ENCODE measurements at regions not wholly inside any gene's neighbourhood (a gene's known extent, or its start where the extent isn't known, plus 50 kb on each side); places are given as distances from the start of the nearest gene placed in this dataset.

GRCh38 chr13:60318186-60318585 lies 78.8 kb upstream of the TDRD3 start:
- H3K4me3 ChIP-seq (ENCODE audit: low read depth, low read length) = no peak overlapping the region
- no peak for DNase-seq (ENCODE audit: low read depth)
- TF ChIP-seq, protein P1, sequence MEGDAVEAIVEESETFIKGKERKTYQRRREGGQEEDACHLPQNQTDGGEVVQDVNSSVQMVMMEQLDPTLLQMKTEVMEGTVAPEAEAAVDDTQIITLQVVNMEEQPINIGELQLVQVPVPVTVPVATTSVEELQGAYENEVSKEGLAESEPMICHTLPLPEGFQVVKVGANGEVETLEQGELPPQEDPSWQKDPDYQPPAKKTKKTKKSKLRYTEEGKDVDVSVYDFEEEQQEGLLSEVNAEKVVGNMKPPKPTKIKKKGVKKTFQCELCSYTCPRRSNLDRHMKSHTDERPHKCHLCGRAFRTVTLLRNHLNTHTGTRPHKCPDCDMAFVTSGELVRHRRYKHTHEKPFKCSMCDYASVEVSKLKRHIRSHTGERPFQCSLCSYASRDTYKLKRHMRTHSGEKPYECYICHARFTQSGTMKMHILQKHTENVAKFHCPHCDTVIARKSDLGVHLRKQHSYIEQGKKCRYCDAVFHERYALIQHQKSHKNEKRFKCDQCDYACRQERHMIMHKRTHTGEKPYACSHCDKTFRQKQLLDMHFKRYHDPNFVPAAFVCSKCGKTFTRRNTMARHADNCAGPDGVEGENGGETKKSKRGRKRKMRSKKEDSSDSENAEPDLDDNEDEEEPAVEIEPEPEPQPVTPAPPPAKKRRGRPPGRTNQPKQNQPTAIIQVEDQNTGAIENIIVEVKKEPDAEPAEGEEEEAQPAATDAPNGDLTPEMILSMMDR (conservative IDR thresholded peaks at IDR 0.05; ENCODE audit: low read depth, low read length) = no peak

DNA sequence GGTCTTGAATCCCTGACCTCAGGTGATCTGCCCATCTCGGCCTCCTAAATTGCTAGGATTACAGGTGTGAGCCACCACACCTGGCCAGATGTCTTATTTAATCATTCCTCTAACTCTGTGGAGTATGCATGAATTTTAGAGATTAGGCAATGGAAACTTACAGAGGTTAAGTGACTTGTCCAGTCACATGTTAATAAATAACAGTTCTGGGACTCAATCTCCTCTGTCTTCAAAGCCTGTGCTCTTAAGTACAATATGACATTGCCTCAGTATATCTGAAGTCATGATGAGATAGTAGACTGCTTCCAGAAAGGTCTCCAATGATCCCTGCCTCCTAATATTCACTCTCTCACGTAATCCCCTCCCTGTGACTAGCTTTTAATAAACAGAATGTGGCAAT lies 72.9 kb upstream of the TDRD3 start:
- H3K4me3 ChIP-seq (ENCODE audit: low read depth, low read length) = no peak overlapping the region
- TF ChIP-seq, protein P1 (conservative IDR thresholded peaks at IDR 0.05; ENCODE audit: low read depth, low read length) = no peak
- peak; percentile 30 for DNase-seq (ENCODE audit: low read depth)

DNA sequence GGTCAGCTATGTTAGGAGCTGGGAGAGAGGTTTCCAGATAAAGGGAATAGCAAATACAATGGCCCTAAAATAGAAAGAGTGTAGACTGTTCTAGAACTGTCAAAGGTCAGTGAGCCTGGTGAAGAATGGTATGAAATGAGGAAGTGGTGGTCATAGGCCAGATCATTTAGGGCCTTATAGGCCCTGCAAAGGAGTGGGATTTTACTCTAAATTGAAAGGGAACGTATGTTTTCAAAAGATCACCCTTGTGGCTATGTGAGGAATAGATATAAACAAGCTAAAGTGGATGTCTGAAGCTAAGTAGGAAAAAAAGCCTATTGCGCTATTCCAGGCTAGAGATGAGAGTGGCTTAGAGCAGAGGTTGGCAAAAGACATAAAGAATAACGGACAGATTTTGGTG lies 70.7 kb upstream of the TDRD3 start:
- no peak overlapping the region for H3K4me3 ChIP-seq (ENCODE audit: low read depth, low read length)
- DNase-seq (ENCODE audit: low read depth) = no peak
- TF ChIP-seq, protein P1 (conservative IDR thresholded peaks at IDR 0.05; ENCODE audit: low read depth, low read length) = peak; percentile 13

GRCh38 chr13:60327511-60327910 lies 69.5 kb upstream of the TDRD3 start:
- peak; percentile 37 for DNase-seq (ENCODE audit: low read depth)
- TF ChIP-seq, protein P1 (conservative IDR thresholded peaks at IDR 0.05; ENCODE audit: low read depth, low read length) = peak; percentile 7
- peak overlapping the region; percentile 28 for H3K4me3 ChIP-seq (ENCODE audit: low read depth, low read length)

GRCh38 chr13:60328073-60328472 lies 68.9 kb upstream of the TDRD3 start:
- H3K4me3 ChIP-seq (ENCODE audit: low read depth, low read length) = peak overlapping the region; percentile 3
- TF ChIP-seq, protein P1 (conservative IDR thresholded peaks at IDR 0.05; ENCODE audit: low read depth, low read length) = no peak
- DNase-seq (ENCODE audit: low read depth) = peak; percentile 12

DNA sequence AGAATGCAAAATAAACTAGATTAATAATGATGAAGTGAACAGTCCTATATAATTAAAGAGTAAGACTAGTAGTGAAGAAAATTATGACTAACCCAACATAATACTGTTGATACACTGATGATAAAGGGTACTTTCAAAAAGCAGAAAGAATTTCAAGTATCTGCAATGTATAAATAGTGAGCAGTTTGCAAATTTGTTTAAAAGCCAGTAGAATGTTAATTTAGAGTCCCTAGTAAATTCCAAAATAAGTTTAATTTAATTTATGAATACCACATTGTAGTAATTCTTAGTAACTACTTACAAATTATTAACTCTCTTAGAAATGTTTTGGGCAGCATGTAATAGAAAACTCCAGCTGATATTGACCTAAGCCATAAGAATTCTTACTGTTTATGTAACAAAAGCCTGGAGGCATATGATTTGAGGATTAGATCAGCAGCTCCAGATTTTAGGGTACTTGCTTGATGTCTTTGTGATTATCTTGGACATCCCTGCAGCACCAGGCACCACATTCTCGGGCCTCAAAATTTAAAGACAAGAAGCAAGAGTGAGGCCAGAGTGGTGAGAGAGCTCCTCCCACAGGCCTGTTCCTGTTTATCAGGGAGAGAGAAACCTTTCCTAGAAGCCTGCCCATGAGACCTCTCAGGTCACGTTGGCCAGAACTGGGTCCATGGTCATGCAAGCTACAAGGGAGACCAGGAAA lies 67.6 kb upstream of the TDRD3 start:
- DNase-seq (ENCODE audit: low read depth) = peak; percentile 16

More for the DNA sequence above, 67.6 kb upstream of the TDRD3 start:
- H3K4me3 ChIP-seq (ENCODE audit: low read depth, low read length) = no peak overlapping the region
- TF ChIP-seq, protein P1 (conservative IDR thresholded peaks at IDR 0.05; ENCODE audit: low read depth, low read length) = peak; percentile 80

Measured in epithelial cell of proximal tubule (primary cell).